ENCODE measurements at regions not wholly inside any gene's neighbourhood (a gene's known extent, or its start where the extent isn't known, plus 50 kb on each side); places are given as distances from the start of the nearest gene placed in this dataset.

- TF ChIP-seq CTCF (IDR thresholded peaks at IDR 0.05 in 8 of 11, conservative IDR thresholded peaks at IDR 0.05 in 3 of 11): no peak
- no peak for TF ChIP-seq POLR2A (IDR thresholded peaks at IDR 0.05)
Observed at GRCh38 chr1:55374801-55375616, 159.8 kb upstream of the USP24 start.
